ENCODE measurements at regions not wholly inside any gene's neighbourhood (a gene's known extent, or its start where the extent isn't known, plus 50 kb on each side); places are given as distances from the start of the nearest gene placed in this dataset.

GRCh38 chr7:98559958-98560357 lies 57.1 kb upstream of the NPTX2 start:
- WGBS, 2 experiments (ENCODE audit: extremely low coverage in 1 of 2, insufficient coverage in 1 of 2, insufficient read length in 1 of 2, insufficient replicate concordance in 2 of 2, low coverage in 1 of 2, low lambda C conversion rate in 2 of 2, missing lambda C conversion rate in 1 of 2) = 64% methylated on average over 3 of the region's 3 CpGs; no CpG with 5 or more reads in 1 of the 2 experiments
- no peaks in the 10 kb centered on the region for H3K27me3 ChIP-seq (replicated peaks in 1 of 4; ENCODE audit: control insufficient read depth in 3 of 4, extremely low read depth in 1 of 4, insufficient read depth in 3 of 4, low read length in 3 of 4)
- H3K23ac ChIP-seq (ENCODE audit: insufficient read length) = no peak overlapping the region
- no peak overlapping the region for H4K5ac ChIP-seq (ENCODE audit: insufficient read length, low read depth, low read length)
- no peak overlapping the region for H3K18ac ChIP-seq (ENCODE audit: extremely low read depth, low read length)
- ChIA-PET POLR2A (ENCODE audit: partially characterized antibody) (no interaction called here), CTCF (ENCODE audit: partially characterized antibody) (interaction anchor here (0.9 kb wide), 1 partner anchor 20 kb away, joined by 4 read pairs; no protein-coding TSS in a partner anchor)
- H4K8ac ChIP-seq (ENCODE audit: extremely low read depth, insufficient read depth, low read length) = no peak overlapping the region
- no peak overlapping the region for H2BK5ac ChIP-seq (ENCODE audit: low read depth, low read length)
- peaks cover 5% of the 10 kb centered on the region in 2 experiments; a peak in 3 of 4 replicates for H3K9me3 ChIP-seq (ENCODE audit: insufficient read depth in 2 of 2, low read depth in 1 of 2, low read length in 1 of 2)
- no peak overlapping the region for H3K14ac ChIP-seq (ENCODE audit: insufficient read length)
- H2BK120ac ChIP-seq (replicated peaks; ENCODE audit: low read depth, low read length) = no peak overlapping the region
- H3K4me2 ChIP-seq (ENCODE audit: insufficient read depth in 1 of 2, low read depth in 2 of 2, low read length in 2 of 2) = no peak overlapping the region
- H3K4ac ChIP-seq (replicated peaks; ENCODE audit: insufficient read length, low read depth, low read length) = no peak overlapping the region
- DNase-seq (ENCODE audit: low read depth in 1 of 2, low spot score in 2 of 2) = peak in 1 of 2 experiments; percentile 19
- no peak overlapping the region for H3K56ac ChIP-seq (replicated peaks; ENCODE audit: insufficient read length, low read depth, low read length)
- H4K20me1 ChIP-seq (replicated peaks in 1 of 2; ENCODE audit: control insufficient read depth in 1 of 2, insufficient read depth in 2 of 2, low read length in 2 of 2) = no peaks in the 10 kb centered on the region
- no peak overlapping the region for H4K91ac ChIP-seq (replicated peaks; ENCODE audit: insufficient read length, low read length)
- H3K27ac ChIP-seq (ENCODE audit: low read depth, low read length) = no peak overlapping the region
- no peaks in the 10 kb centered on the region for H3K4me1 ChIP-seq (replicated peaks in 1 of 4; ENCODE audit: control insufficient read depth in 3 of 4, insufficient read depth in 4 of 4, low read length in 3 of 4)
- no peak overlapping the region for H2BK20ac ChIP-seq (ENCODE audit: low read length)
- H3K79me1 ChIP-seq (ENCODE audit: low read depth, low read length) = no peaks in the 10 kb centered on the region
- H3K9ac ChIP-seq (replicated peaks in 1 of 4; ENCODE audit: extremely low read depth in 1 of 4, low read depth in 3 of 4, low read length in 3 of 4) = no peak overlapping the region
- no peak overlapping the region for H2AK5ac ChIP-seq (ENCODE audit: low read depth, low read length)
- no peak overlapping the region for H3K4me3 ChIP-seq (ENCODE audit: extremely low read depth in 1 of 4, insufficient read depth in 2 of 4, low read depth in 3 of 4, low read length in 4 of 4)
- no peak overlapping the region for H2BK12ac ChIP-seq (ENCODE audit: low read depth, low read length)
- no peak for FAIRE-seq
- no peaks in the 10 kb centered on the region for H3K36me3 ChIP-seq (ENCODE audit: control insufficient read depth in 2 of 4, insufficient read depth in 4 of 4, low read length in 3 of 4)
- H2BK15ac ChIP-seq (ENCODE audit: low read length) = no peak overlapping the region
- no peaks in the 10 kb centered on the region for H3K79me2 ChIP-seq (ENCODE audit: control insufficient read depth in 1 of 2, insufficient read depth in 2 of 2, low read length in 2 of 2)
- H3K23me2 ChIP-seq (ENCODE audit: low read depth, low read length) = no peaks in the 10 kb centered on the region
- H2AFZ ChIP-seq (ENCODE audit: low read length) = no peak overlapping the region
- TF ChIP-seq SP2 (IDR thresholded peaks at IDR 0.05; ENCODE audit: low read length) = peak; percentile 37
